DOHH2 (cell line): ENCODE measurements at regions not wholly inside any gene's neighbourhood (a gene's known extent, or its start where the extent isn't known, plus 50 kb on each side); places are given as distances from the start of the nearest gene placed in this dataset.

Source experiments
- H3F3A ChIP-seq: fragments of 200-600 bp; sonication (generic), shearing (Covaris generic); 2 replicates; pipeline ENCODE4 v1.6.0; 2016; ENCODE audit warnings: antibody characterized with exemption, mild to moderate bottlenecking; ENCODE audit not compliant: control insufficient read depth, insufficient read depth
- H3K27ac ChIP-seq: fragments of 200-600 bp; sonication (generic); 2 replicates; pipeline ENCODE4 v1.5.1; 2014; ENCODE audit warnings: low read depth, mild to moderate bottlenecking, low read length, moderate library complexity
- H3K27me3 ChIP-seq: fragments of 200-600 bp; sonication (generic); 2 replicates; pipeline ENCODE4 v1.6.1; 2014; ENCODE audit warnings: mild to moderate bottlenecking, low read length, mixed read lengths; ENCODE audit not compliant: control insufficient read depth
- H3K36me3 ChIP-seq: fragments of 200-600 bp; sonication (generic); 2 replicates; pipeline ENCODE4 v1.6.1; 2014; ENCODE audit warnings: mild to moderate bottlenecking, low read length, moderate library complexity, mixed read lengths; ENCODE audit not compliant: control insufficient read depth
- H3K4me1 ChIP-seq: fragments of 200-600 bp; sonication (generic); 2 replicates; pipeline ENCODE4 v1.6.1; 2014; ENCODE audit warnings: mild to moderate bottlenecking, low read length, mixed read lengths; ENCODE audit not compliant: control insufficient read depth
- H3K4me2 ChIP-seq: fragments of 200-600 bp; sonication (generic); 2 replicates; pipeline ENCODE4 v1.6.0; 2014; ENCODE audit warnings: mild to moderate bottlenecking, low read length, moderate library complexity
- H3K4me3 ChIP-seq: fragments of 200-600 bp; sonication (generic); 2 replicates; pipeline ENCODE4 v1.5.1; 2014; ENCODE audit warnings: mild to moderate bottlenecking, low read length, mixed read lengths
- H3K79me2 ChIP-seq: fragments of 200-600 bp; sonication (generic); 2 replicates; pipeline ENCODE4 v1.6.1; 2014; ENCODE audit warnings: mild to moderate bottlenecking, low read length, mixed read lengths; ENCODE audit not compliant: control insufficient read depth
- H3K9me2 ChIP-seq: fragments of 200-600 bp; sonication (generic); replicated peaks from 2 replicates; pipeline ENCODE4 v1.6.1; 2014; ENCODE audit warnings: mild to moderate bottlenecking, low read length, mixed read lengths; ENCODE audit not compliant: control insufficient read depth
- H3K9me3 ChIP-seq: fragments of 200-600 bp; sonication (generic); 2 replicates; pipeline ENCODE4 v1.6.1; 2014; ENCODE audit warnings: antibody characterized with exemption, low read length, mixed read lengths; ENCODE audit not compliant: control insufficient read depth, insufficient read depth
- H4K20me1 ChIP-seq: fragments of 200-600 bp; sonication (generic); 2 replicates; pipeline ENCODE4 v1.6.0; 2014; ENCODE audit warnings: low read depth, mild to moderate bottlenecking, antibody characterized with exemption, low read length, moderate library complexity; ENCODE audit not compliant: control insufficient read depth, insufficient read depth
- EZH2phosphoT487 ChIP-seq: fragments of 200-600 bp; sonication (generic); IDR thresholded peaks from 2 replicates; pipeline ENCODE4 v1.6.1; 2017; ENCODE audit warnings: borderline replicate concordance, mild to moderate bottlenecking, antibody characterized with exemption, low read length, moderate library complexity, mixed read lengths
- TF ChIP-seq, protein P1 (sequence below): fragments of 200-600 bp; sonication (generic); IDR thresholded peaks from one replicate; pipeline ENCODE4 v1.5.1; 2014; ENCODE audit warnings: antibody characterized with exemption, mild to moderate bottlenecking, low read depth, low read length; ENCODE audit not compliant: poor library complexity, severe bottlenecking

- H3K9me2 ChIP-seq, result no peaks in the 10 kb centered on the region
- no peaks in the 10 kb centered on the region for H4K20me1 ChIP-seq
- no peaks in the 10 kb centered on the region; the same call in 1 of the 2 replicates for H3K9me3 ChIP-seq
- no peaks in the 10 kb centered on the region for H3F3A ChIP-seq
- no peaks in the 10 kb centered on the region for H3K4me1 ChIP-seq
- no peaks in the 10 kb centered on the region for H3K27me3 ChIP-seq
- H3K4me2 ChIP-seq, result no peak overlapping the region
- no peak for TF ChIP-seq EZH2phosphoT487
- TF ChIP-seq, protein P1, sequence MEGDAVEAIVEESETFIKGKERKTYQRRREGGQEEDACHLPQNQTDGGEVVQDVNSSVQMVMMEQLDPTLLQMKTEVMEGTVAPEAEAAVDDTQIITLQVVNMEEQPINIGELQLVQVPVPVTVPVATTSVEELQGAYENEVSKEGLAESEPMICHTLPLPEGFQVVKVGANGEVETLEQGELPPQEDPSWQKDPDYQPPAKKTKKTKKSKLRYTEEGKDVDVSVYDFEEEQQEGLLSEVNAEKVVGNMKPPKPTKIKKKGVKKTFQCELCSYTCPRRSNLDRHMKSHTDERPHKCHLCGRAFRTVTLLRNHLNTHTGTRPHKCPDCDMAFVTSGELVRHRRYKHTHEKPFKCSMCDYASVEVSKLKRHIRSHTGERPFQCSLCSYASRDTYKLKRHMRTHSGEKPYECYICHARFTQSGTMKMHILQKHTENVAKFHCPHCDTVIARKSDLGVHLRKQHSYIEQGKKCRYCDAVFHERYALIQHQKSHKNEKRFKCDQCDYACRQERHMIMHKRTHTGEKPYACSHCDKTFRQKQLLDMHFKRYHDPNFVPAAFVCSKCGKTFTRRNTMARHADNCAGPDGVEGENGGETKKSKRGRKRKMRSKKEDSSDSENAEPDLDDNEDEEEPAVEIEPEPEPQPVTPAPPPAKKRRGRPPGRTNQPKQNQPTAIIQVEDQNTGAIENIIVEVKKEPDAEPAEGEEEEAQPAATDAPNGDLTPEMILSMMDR, result no peak
- no peak overlapping the region for H3K27ac ChIP-seq
- H3K36me3 ChIP-seq, result no peaks in the 10 kb centered on the region
- no peak overlapping the region for H3K4me3 ChIP-seq
- no peaks in the 10 kb centered on the region for H3K79me2 ChIP-seq
Observed at GRCh38 chr17:13435230-13435629, 166.5 kb downstream of the HS3ST3A1 start.

DNA sequence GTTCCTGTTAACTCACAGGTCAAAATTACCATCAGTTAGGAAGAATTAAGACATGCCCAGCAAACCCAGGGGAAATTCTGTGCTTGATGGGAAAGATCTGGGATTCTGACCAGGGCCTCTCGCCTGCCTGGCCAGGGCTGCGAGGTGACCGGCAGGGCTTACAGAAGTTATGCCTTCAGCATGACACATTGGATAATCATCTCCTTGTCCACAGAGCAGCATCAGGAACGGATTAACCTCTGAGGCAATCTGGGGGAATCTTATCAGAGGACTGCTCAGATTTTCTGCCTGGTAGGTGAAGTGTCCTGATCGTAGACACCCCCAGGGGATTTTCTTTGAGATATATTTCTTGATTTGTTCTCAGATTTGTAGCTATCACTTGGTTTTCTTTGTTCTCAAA, 172.5 kb downstream of the HS3ST3A1 start:
- H3K4me3 ChIP-seq, result no peak overlapping the region
- H3K9me2 ChIP-seq, result no peaks in the 10 kb centered on the region

DNA sequence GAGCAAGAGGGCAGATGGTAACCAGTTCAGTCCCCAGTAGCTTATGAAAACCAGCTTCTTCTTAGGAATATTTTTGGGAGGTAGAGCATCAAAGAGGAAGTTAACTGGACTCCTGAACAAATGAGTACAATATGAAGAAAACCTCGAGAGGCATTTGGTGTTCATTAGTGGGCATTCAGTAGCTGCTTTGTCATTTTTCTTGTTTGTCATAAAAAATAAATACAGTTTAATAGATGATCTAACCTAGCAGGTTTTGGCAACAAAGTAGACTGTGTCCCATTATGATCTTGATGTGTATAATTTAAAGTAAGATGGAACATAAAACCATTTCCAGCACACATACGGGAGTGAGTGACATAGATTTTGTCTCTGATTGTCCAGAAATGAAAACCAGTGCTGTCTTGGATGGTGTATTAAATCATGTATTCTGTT, 173.1 kb downstream of the HS3ST3A1 start:
- TF ChIP-seq, protein P1, result no peak
- TF ChIP-seq EZH2phosphoT487, result no peak
- Histone ChIP-seq H3K9me2 (no peaks in the 10 kb centered on the region), H3K9me3 (no peaks in the 10 kb centered on the region), H3F3A (no peaks in the 10 kb centered on the region), H3K36me3 (no peaks in the 10 kb centered on the region), H4K20me1 (no peaks in the 10 kb centered on the region), H3K4me3 (no peak overlapping the region), H3K4me1 (no peaks in the 10 kb centered on the region), H3K27me3 (no peaks in the 10 kb centered on the region), H3K27ac (no peak overlapping the region), H3K79me2 (no peaks in the 10 kb centered on the region), H3K4me2 (no peak overlapping the region)

More for the DNA sequence above, 172.5 kb downstream of the HS3ST3A1 start:
- Histone ChIP-seq H3K4me2 (no peak overlapping the region), H4K20me1 (no peaks in the 10 kb centered on the region), H3K36me3 (no peaks in the 10 kb centered on the region), H3K27me3 (no peaks in the 10 kb centered on the region), H3K27ac (no peak overlapping the region), H3K4me1 (no peaks in the 10 kb centered on the region), H3F3A (no peaks in the 10 kb centered on the region), H3K79me2 (no peaks in the 10 kb centered on the region), H3K9me3 (no peaks in the 10 kb centered on the region)
- TF ChIP-seq, protein P1, result no peak
- TF ChIP-seq EZH2phosphoT487, result no peak

- H3K9me3 ChIP-seq, result no peaks in the 10 kb centered on the region
- no peak overlapping the region for H3K4me3 ChIP-seq
- H3K9me2 ChIP-seq, result no peaks in the 10 kb centered on the region
- no peak overlapping the region for H3K27ac ChIP-seq
- H3K4me1 ChIP-seq, result no peaks in the 10 kb centered on the region
- no peaks in the 10 kb centered on the region for H3F3A ChIP-seq
- TF ChIP-seq, protein P1, result no peak
- TF ChIP-seq EZH2phosphoT487, result no peak
- H3K79me2 ChIP-seq, result no peaks in the 10 kb centered on the region
- no peaks in the 10 kb centered on the region for H4K20me1 ChIP-seq
- H3K4me2 ChIP-seq, result no peak overlapping the region
- no peaks in the 10 kb centered on the region for H3K36me3 ChIP-seq
- H3K27me3 ChIP-seq, result no peaks in the 10 kb centered on the region
Observed at GRCh38 chr17:13426991-13427390, 174.7 kb downstream of the HS3ST3A1 start.
